ENCODE measurements at regions not wholly inside any gene's neighbourhood (a gene's known extent, or its start where the extent isn't known, plus 50 kb on each side); places are given as distances from the start of the nearest gene placed in this dataset.
"Not testable (repeated sequence)": the region's sequence is repeated elsewhere in the genome, so short reads cannot be mapped to it uniquely, and the experiment has no call there.

DNA sequence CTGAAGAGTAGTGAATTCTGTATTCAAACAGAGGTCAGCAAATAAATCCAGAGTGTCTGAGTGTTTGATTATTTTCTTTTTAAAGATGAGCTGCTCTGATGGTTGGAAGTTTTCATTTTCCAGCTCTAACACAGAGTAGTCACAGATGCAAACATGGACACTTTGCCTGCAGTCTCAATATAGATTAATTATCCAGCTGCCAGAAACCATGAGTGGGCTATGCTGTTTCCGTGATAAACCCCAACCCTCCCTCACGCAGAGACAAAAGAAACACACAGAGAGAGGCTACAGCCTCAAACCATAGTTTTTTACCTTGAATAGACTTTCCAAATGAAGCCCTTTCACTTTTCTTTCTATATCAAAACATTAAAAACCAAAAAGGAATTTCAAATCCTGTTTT lies 884.7 kb downstream of the DIAPH3 start:
- H3K27me3 ChIP-seq (ENCODE audit: control insufficient read depth, insufficient read depth, low read length): peaks cover 10% of the 10 kb centered on the region
- H3K9me3 ChIP-seq (ENCODE audit: control insufficient read depth, insufficient read depth, low read depth, low read length): no peaks in the 10 kb centered on the region
- H3K9ac ChIP-seq (ENCODE audit: low read length): no peak overlapping the region
- H3K4me1 ChIP-seq (ENCODE audit: control insufficient read depth, insufficient read depth, low read length): no peaks in the 10 kb centered on the region; the same call in 1 of the 2 replicates
- no peaks in the 10 kb centered on the region for H3K36me3 ChIP-seq (ENCODE audit: control insufficient read depth, insufficient read depth, low read length)
- H3K27ac ChIP-seq (ENCODE audit: low read depth, low read length): no peak overlapping the region
- no peak overlapping the region for H3K4me3 ChIP-seq (ENCODE audit: low read depth, low read length)

DNA sequence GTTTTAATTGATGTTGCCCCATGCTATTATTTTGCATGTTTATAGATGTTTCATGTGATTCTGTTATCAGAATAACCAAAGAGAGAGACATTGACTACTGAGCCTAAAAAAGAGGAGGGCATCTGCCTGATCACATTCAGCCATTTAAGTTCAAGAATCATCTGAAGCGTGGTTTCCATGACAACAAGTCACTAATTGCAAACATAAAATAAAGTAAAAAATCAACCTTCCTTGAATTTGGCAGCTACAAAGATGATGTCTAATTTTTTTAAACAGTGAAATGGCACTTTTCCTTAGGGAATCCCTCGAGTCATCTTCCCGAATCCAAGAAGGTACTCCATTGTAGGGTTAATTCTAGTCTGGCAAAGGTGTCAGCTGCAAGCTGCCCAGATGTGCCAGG lies 884.2 kb downstream of the DIAPH3 start:
- H3K9me3 ChIP-seq (ENCODE audit: control insufficient read depth, insufficient read depth, low read depth, low read length): no peaks in the 10 kb centered on the region
- H3K4me1 ChIP-seq (ENCODE audit: control insufficient read depth, insufficient read depth, low read length): no peaks in the 10 kb centered on the region; the same call in 1 of the 2 replicates
- H3K4me3 ChIP-seq (ENCODE audit: low read depth, low read length): no peak overlapping the region
- H3K27me3 ChIP-seq (ENCODE audit: control insufficient read depth, insufficient read depth, low read length): peaks cover 10% of the 10 kb centered on the region
- no peaks in the 10 kb centered on the region for H3K36me3 ChIP-seq (ENCODE audit: control insufficient read depth, insufficient read depth, low read length)
- H3K9ac ChIP-seq (ENCODE audit: low read length): no peak overlapping the region
- H3K27ac ChIP-seq (ENCODE audit: low read depth, low read length): no peak overlapping the region

DNA sequence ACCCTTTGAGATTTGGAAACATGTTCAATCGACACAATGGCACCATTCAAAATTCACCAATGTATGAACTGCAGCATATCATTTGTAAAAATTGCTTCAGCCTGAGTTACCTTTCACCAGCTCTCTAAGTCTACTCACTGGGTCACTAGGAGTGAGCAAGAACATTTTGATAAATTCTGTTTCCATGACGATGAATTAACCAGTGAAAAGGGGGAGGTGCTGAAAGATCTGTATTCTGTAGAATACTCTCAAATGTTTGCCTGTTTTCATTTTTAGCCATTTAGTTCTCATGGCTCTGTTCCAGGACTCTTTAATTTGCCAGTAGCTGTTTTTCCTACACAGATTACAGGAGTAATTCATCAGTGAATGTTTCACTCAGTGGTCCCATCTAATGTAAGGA lies 883.4 kb downstream of the DIAPH3 start:
- H3K4me1 ChIP-seq (ENCODE audit: control insufficient read depth, insufficient read depth, low read length): no peaks in the 10 kb centered on the region
- peaks cover 10% of the 10 kb centered on the region for H3K27me3 ChIP-seq (ENCODE audit: control insufficient read depth, insufficient read depth, low read length)
- H3K9me3 ChIP-seq (ENCODE audit: control insufficient read depth, insufficient read depth, low read depth, low read length): no peaks in the 10 kb centered on the region
- H3K27ac ChIP-seq (ENCODE audit: low read depth, low read length): no peak overlapping the region
- no peak overlapping the region for H3K4me3 ChIP-seq (ENCODE audit: low read depth, low read length)
- no peak overlapping the region for H3K9ac ChIP-seq (ENCODE audit: low read length)
- H3K36me3 ChIP-seq (ENCODE audit: control insufficient read depth, insufficient read depth, low read length): no peaks in the 10 kb centered on the region

DNA sequence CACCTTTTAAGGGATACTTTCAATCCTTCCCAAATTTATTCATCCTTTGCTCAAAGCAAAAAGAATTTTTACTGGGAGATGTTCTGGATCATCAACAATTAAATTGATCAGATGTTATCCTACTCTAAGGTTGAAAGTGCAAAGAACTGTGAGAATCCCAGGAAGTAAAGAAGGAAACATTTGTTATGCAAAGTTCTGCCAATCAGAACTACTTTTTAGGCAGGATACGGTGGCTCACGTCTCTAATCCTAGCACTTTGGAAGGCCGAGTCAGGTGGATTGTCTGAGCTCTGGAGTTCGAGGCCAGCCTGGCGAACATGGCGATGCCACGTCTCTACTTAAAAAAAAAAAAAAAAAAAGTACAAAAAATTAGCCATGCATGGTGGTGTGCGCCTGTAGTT lies 882.3 kb downstream of the DIAPH3 start:
- Histone ChIP-seq H3K36me3 (ENCODE audit: control insufficient read depth, insufficient read depth, low read length) (no peaks in the 10 kb centered on the region), H3K9ac (ENCODE audit: low read length) (no peak overlapping the region), H3K4me1 (ENCODE audit: control insufficient read depth, insufficient read depth, low read length) (no peaks in the 10 kb centered on the region), H3K27ac (ENCODE audit: low read depth, low read length) (no peak overlapping the region), H3K9me3 (ENCODE audit: control insufficient read depth, insufficient read depth, low read depth, low read length) (no peaks in the 10 kb centered on the region), H3K4me3 (ENCODE audit: low read depth, low read length) (no peak overlapping the region), H3K27me3 (ENCODE audit: control insufficient read depth, insufficient read depth, low read length) (peaks cover 10% of the 10 kb centered on the region)

DNA sequence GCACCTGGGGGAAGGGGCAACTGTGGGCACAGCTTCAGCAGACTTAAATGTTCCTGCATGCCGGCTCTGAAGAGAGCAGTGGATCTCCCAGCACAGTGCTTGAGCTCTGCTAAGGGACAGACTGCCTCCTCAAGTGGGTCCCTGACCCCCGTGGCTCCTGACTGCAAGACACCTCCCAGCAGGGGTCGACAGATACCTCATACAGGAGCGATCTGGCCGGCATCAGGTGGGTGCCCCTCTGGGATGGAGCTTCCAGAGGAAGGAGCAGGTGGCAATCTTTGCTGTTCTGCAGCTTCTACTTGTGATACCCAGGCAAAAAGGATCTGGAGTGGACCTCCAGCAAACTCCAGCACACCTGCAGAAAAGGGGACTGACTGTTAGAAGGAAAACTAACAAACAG lies 871.5 kb downstream of the DIAPH3 start:
- not testable (repeated sequence) for H3K27ac ChIP-seq (ENCODE audit: low read depth, low read length); H3K27me3 ChIP-seq (ENCODE audit: control insufficient read depth, insufficient read depth, low read length); H3K4me1 ChIP-seq (ENCODE audit: control insufficient read depth, insufficient read depth, low read length); H3K9me3 ChIP-seq (ENCODE audit: control insufficient read depth, insufficient read depth, low read depth, low read length); H3K9ac ChIP-seq (ENCODE audit: low read length); H3K4me3 ChIP-seq (ENCODE audit: low read depth, low read length); H3K36me3 ChIP-seq (ENCODE audit: control insufficient read depth, insufficient read depth, low read length)

DNA sequence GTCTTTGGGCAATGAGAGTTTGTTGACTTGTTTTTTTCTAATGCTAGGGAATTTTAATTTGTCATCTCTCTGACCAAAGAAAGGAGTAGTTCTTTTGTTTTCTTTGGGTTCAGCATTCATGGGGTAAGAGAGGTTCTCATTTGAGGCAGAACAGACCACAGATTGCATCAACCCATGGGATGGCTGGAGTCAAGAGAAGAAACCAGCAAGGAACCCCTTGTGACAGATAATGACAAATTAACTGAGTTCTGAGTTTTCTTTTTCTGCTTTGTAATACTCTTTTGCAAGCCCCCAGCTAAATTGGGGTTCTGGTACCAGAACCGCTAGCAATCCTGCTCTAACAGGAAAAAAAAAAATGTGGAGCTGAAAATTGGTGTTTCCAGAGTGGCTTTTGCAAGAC lies 864.1 kb downstream of the DIAPH3 start:
- Histone ChIP-seq H3K9ac (ENCODE audit: low read length) (no peak overlapping the region), H3K4me3 (ENCODE audit: low read depth, low read length) (no peak overlapping the region), H3K27me3 (ENCODE audit: control insufficient read depth, insufficient read depth, low read length) (no peaks in the 10 kb centered on the region), H3K9me3 (ENCODE audit: control insufficient read depth, insufficient read depth, low read depth, low read length) (no peaks in the 10 kb centered on the region), H3K27ac (ENCODE audit: low read depth, low read length) (no peak overlapping the region), H3K36me3 (ENCODE audit: control insufficient read depth, insufficient read depth, low read length) (no peaks in the 10 kb centered on the region), H3K4me1 (ENCODE audit: control insufficient read depth, insufficient read depth, low read length) (no peaks in the 10 kb centered on the region)

DNA sequence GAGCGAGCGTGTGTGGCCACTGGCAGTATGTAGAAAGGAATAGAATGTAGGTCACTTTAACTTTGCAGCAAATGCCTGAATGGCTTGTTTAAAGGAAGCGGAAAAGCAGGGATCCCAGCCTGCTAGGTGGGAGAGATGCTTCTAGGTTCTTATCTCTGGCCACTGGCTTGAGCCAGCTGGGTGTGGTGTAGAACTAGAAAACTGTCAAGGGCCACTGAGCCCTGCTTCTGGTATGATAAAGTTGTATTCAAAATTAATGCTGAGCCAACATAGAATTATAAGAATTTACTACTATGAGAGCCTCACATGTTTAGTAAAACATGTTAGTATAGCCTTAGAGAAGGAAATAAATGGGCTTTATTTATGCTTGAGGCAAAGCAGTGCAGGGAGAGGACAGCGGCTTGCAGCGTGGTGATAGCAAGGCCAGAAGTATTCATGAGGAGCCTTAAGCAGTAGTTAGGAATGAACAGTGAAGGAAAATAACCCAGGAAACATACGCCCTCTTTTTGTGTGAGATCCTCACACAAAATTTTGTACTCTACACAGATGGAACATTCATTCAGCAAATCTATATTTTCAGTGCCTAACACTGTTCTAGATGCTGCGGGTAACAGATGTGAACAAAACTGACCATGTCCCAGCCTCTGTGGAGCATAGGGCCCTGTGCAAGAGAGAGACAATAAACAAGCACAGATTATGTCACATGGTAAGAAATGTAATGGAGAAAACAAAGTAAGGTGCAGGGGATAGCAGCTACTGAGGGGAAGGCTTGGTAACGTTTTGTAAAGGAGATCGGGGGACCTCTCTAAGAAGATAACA lies 863.2 kb downstream of the DIAPH3 start:
- no peak overlapping the region for H3K4me3 ChIP-seq (ENCODE audit: low read depth, low read length)
- no peaks in the 10 kb centered on the region for H3K4me1 ChIP-seq (ENCODE audit: control insufficient read depth, insufficient read depth, low read length)
- H3K27me3 ChIP-seq (ENCODE audit: control insufficient read depth, insufficient read depth, low read length): no peaks in the 10 kb centered on the region
- H3K36me3 ChIP-seq (ENCODE audit: control insufficient read depth, insufficient read depth, low read length): no peaks in the 10 kb centered on the region
- no peaks in the 10 kb centered on the region for H3K9me3 ChIP-seq (ENCODE audit: control insufficient read depth, insufficient read depth, low read depth, low read length)
- no peak overlapping the region for H3K27ac ChIP-seq (ENCODE audit: low read depth, low read length)
- H3K9ac ChIP-seq (ENCODE audit: low read length): no peak overlapping the region

DNA sequence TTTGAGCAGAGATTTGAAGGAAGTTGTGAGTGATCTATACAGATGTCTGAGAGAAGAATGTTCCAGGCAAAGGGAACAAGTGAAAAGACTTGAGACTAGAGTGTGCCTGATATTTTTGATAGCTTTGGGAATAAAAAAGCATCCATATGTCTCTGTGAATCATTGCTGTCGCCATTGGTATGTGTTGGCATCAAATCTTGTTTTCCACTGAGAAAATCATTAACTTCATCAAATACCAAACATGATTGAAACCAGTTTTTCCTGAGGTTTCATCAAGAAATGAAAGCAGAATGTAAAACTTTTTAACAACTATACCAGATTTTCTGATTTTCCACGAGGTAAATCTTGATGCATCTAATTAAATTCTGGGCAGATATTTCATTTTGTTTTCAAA lies 862.6 kb downstream of the DIAPH3 start:
- H3K9ac ChIP-seq (ENCODE audit: low read length): no peak overlapping the region
- H3K27me3 ChIP-seq (ENCODE audit: control insufficient read depth, insufficient read depth, low read length): no peaks in the 10 kb centered on the region
- H3K9me3 ChIP-seq (ENCODE audit: control insufficient read depth, insufficient read depth, low read depth, low read length): no peaks in the 10 kb centered on the region
- H3K36me3 ChIP-seq (ENCODE audit: control insufficient read depth, insufficient read depth, low read length): no peaks in the 10 kb centered on the region
- no peak overlapping the region for H3K27ac ChIP-seq (ENCODE audit: low read depth, low read length)
- no peaks in the 10 kb centered on the region for H3K4me1 ChIP-seq (ENCODE audit: control insufficient read depth, insufficient read depth, low read length)
- no peak overlapping the region for H3K4me3 ChIP-seq (ENCODE audit: low read depth, low read length)

DNA sequence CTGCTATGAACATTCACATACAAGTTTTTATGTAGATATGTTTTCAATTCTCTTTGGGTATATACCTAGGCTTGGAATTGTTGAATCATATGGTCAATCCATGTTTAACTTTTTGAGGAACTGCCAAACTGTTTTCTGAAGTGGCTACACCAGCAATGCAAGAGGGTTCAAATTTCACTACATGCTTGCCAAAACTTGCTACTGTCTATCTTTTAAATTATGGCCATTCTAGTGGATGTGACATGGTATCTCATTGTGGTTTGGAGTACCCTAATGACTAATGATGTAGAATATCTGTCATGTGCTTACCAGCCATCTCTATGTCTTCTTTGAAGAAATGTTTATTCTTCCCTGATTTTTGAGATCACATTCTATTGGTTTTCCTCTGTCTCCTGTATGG lies 860.3 kb downstream of the DIAPH3 start:
- H3K27ac ChIP-seq (ENCODE audit: low read depth, low read length): no peak overlapping the region
- H3K9ac ChIP-seq (ENCODE audit: low read length): no peak overlapping the region
- H3K36me3 ChIP-seq (ENCODE audit: control insufficient read depth, insufficient read depth, low read length): no peaks in the 10 kb centered on the region
- no peak overlapping the region for H3K4me3 ChIP-seq (ENCODE audit: low read depth, low read length)
- H3K9me3 ChIP-seq (ENCODE audit: control insufficient read depth, insufficient read depth, low read depth, low read length): peaks cover 9% of the 10 kb centered on the region; the same call in 1 of the 2 replicates
- no peaks in the 10 kb centered on the region for H3K4me1 ChIP-seq (ENCODE audit: control insufficient read depth, insufficient read depth, low read length)
- no peaks in the 10 kb centered on the region for H3K27me3 ChIP-seq (ENCODE audit: control insufficient read depth, insufficient read depth, low read length)

DNA sequence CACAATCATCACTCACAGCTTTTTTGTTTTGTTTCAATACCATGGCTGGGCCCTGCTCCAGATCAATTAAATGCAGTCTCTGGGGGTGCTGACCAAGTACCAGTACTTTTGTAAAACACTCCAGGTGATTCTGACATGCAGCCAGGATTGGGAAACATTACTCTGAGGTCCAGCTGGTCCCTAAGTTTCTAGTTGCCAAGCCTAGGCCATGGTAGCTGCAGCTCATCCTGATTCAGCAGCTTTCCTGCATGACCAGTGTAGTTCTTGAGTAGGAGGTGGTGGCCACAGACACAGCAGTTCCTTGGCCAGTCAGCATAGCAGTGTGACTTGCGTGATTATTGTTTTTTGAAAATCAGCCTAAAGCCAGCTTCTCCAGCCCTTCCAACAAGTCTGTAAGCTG lies 859.1 kb downstream of the DIAPH3 start:
- H3K9me3 ChIP-seq (ENCODE audit: control insufficient read depth, insufficient read depth, low read depth, low read length): peaks cover 9% of the 10 kb centered on the region; the same call in 1 of the 2 replicates
- H3K27ac ChIP-seq (ENCODE audit: low read depth, low read length): no peak overlapping the region
- H3K27me3 ChIP-seq (ENCODE audit: control insufficient read depth, insufficient read depth, low read length): no peaks in the 10 kb centered on the region
- H3K4me3 ChIP-seq (ENCODE audit: low read depth, low read length): no peak overlapping the region
- H3K4me1 ChIP-seq (ENCODE audit: control insufficient read depth, insufficient read depth, low read length): no peaks in the 10 kb centered on the region
- no peaks in the 10 kb centered on the region for H3K36me3 ChIP-seq (ENCODE audit: control insufficient read depth, insufficient read depth, low read length)
- H3K9ac ChIP-seq (ENCODE audit: low read length): no peak overlapping the region

DNA sequence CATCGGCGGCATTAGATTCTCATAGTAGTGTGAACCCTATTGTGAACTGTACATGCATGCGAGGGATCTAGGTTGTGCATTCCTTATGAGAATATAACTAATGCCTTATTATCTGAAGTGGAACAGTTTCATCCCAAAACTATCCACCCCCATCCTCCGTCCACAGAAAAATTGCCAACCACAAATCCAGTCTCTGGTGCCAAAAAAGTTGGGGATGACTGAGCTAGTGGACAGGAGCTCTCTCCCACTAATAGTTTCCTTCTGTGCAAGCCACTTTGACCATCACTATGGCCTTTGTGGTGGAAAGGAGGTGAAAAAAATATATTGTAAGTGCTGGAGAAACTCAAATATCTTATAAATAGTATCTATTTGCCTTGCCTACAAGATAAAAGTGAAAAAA lies 857.8 kb downstream of the DIAPH3 start:
- no peaks in the 10 kb centered on the region for H3K36me3 ChIP-seq (ENCODE audit: control insufficient read depth, insufficient read depth, low read length)
- no peak overlapping the region for H3K27ac ChIP-seq (ENCODE audit: low read depth, low read length)
- H3K4me1 ChIP-seq (ENCODE audit: control insufficient read depth, insufficient read depth, low read length): no peaks in the 10 kb centered on the region
- H3K4me3 ChIP-seq (ENCODE audit: low read depth, low read length): no peak overlapping the region
- H3K9me3 ChIP-seq (ENCODE audit: control insufficient read depth, insufficient read depth, low read depth, low read length): peaks cover 9% of the 10 kb centered on the region; the same call in 1 of the 2 replicates
- no peaks in the 10 kb centered on the region for H3K27me3 ChIP-seq (ENCODE audit: control insufficient read depth, insufficient read depth, low read length)
- H3K9ac ChIP-seq (ENCODE audit: low read length): no peak overlapping the region
